ENCODE measurements at regions not wholly inside any gene's neighbourhood (a gene's known extent, or its start where the extent isn't known, plus 50 kb on each side); places are given as distances from the start of the nearest gene placed in this dataset.

DNA sequence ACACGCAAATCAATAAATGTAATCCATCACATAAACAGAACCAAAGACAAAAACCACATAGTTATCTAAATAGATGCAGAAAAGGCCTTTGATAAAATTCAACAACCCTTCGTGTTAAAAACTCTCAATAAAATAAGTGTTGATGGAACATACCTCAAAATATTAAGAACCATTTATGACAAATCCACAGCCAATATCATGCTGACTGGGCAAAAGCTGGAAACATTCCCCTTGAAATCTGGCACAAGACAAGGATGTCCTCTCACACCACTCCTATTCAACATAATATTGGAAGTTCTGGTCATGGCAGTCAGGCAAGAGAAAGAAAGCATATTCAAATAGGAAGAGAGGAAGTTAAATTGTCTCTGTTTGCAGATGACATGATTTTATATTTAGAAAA lies 1946.3 kb upstream of the CDH9 start:
- ATAC-seq (ENCODE audit: low read depth) (no peak), DNase-seq (ENCODE audit: low spot score) (no peak)
- Histone ChIP-seq H3K9me3 (ENCODE audit: severe bottlenecking) (no peaks in the 10 kb centered on the region), H3K27me3 (ENCODE audit: insufficient read depth, poor library complexity, severe bottlenecking) (no peaks in the 10 kb centered on the region), H3K4me1 (ENCODE audit: insufficient read depth, poor library complexity, severe bottlenecking) (no peaks in the 10 kb centered on the region), H3K36me3 (ENCODE audit: low read depth) (no peaks in the 10 kb centered on the region), H3K27ac (ENCODE audit: poor library complexity, severe bottlenecking) (no peak overlapping the region), H3K4me3 (ENCODE audit: severe bottlenecking) (no peak overlapping the region)
- TF ChIP-seq, protein P1, sequence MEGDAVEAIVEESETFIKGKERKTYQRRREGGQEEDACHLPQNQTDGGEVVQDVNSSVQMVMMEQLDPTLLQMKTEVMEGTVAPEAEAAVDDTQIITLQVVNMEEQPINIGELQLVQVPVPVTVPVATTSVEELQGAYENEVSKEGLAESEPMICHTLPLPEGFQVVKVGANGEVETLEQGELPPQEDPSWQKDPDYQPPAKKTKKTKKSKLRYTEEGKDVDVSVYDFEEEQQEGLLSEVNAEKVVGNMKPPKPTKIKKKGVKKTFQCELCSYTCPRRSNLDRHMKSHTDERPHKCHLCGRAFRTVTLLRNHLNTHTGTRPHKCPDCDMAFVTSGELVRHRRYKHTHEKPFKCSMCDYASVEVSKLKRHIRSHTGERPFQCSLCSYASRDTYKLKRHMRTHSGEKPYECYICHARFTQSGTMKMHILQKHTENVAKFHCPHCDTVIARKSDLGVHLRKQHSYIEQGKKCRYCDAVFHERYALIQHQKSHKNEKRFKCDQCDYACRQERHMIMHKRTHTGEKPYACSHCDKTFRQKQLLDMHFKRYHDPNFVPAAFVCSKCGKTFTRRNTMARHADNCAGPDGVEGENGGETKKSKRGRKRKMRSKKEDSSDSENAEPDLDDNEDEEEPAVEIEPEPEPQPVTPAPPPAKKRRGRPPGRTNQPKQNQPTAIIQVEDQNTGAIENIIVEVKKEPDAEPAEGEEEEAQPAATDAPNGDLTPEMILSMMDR (IDR thresholded peaks at IDR 0.05; ENCODE audit: poor library complexity, severe bottlenecking), result no peak

DNA sequence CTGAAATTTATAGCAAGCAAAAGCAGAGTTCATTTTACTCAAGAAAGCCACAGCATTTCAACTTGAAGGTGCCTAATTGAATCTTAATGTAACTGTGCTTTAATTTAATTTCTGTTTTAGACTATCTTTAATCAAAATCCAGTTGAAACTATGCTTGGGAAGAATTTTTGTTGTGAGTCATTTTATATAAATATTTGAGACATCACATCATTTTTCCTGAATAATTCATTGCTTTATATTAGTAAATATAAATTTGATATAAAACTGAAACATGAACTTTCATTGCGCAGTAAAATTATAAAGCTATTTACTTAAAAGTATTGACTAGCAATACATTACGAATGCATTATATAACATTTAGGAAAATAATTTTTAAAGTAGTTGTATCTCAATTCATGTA lies 1937.1 kb upstream of the CDH9 start:
- Histone ChIP-seq H3K27me3 (ENCODE audit: insufficient read depth, poor library complexity, severe bottlenecking) (no peaks in the 10 kb centered on the region), H3K27ac (ENCODE audit: poor library complexity, severe bottlenecking) (no peak overlapping the region), H3K36me3 (ENCODE audit: low read depth) (no peaks in the 10 kb centered on the region), H3K9me3 (ENCODE audit: severe bottlenecking) (no peaks in the 10 kb centered on the region), H3K4me1 (ENCODE audit: insufficient read depth, poor library complexity, severe bottlenecking) (no peaks in the 10 kb centered on the region), H3K4me3 (ENCODE audit: severe bottlenecking) (no peak overlapping the region)
- DNase-seq (ENCODE audit: low spot score), result no peak
- TF ChIP-seq, protein P1 (IDR thresholded peaks at IDR 0.05; ENCODE audit: poor library complexity, severe bottlenecking), result no peak
- ATAC-seq (ENCODE audit: low read depth), result no peak

DNA sequence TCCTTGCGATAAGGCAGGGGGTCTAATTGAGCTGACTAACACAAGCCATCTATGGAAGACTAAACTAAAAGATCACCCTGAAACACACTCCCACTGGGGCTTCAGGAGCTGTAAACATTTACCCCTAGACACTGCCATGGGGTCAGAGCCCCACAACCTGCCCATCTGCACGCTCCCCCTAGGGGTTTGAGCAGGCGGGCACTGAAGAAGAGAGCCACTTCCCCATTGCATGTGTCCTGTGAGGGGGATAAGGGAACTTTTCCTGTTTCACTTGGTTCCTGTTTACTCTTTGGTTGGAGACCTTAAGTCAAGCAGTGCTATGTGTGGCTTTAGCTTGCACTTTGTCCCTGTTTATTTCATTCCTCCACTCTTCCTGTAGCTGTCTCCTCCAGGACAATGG lies 1929.5 kb upstream of the CDH9 start:
- no peak for ATAC-seq (ENCODE audit: low read depth)
- DNase-seq (ENCODE audit: low spot score), result no peak
- Histone ChIP-seq H3K9me3 (ENCODE audit: severe bottlenecking) (no peaks in the 10 kb centered on the region), H3K27me3 (ENCODE audit: insufficient read depth, poor library complexity, severe bottlenecking) (no peaks in the 10 kb centered on the region), H3K4me1 (ENCODE audit: insufficient read depth, poor library complexity, severe bottlenecking) (no peaks in the 10 kb centered on the region), H3K36me3 (ENCODE audit: low read depth) (no peaks in the 10 kb centered on the region), H3K27ac (ENCODE audit: poor library complexity, severe bottlenecking) (no peak overlapping the region), H3K4me3 (ENCODE audit: severe bottlenecking) (no peak overlapping the region)
- TF ChIP-seq, protein P1 (IDR thresholded peaks at IDR 0.05; ENCODE audit: poor library complexity, severe bottlenecking), result no peak

DNA sequence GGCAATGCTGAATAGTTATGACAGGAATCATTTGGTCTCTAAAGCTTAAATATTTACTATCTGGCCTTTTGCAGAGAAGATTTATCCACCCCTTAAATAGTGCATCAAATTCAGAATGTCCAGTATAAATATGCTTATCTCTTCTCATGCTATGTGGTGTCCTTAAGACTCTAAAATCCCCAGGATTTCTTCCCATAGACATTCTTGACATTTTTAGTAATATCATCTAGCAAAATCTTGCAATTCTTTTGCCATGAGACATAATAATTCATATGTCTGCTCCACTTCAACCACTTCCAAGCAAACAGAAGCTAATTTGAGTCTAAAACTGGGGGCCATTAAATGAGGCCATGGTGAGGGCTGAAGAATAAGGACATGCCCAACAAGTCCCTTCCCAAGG lies 1923.4 kb upstream of the CDH9 start:
- DNase-seq (ENCODE audit: low spot score), result no peak
- H3K9me3 ChIP-seq (ENCODE audit: severe bottlenecking), result no peaks in the 10 kb centered on the region
- H3K36me3 ChIP-seq (ENCODE audit: low read depth), result no peaks in the 10 kb centered on the region
- H3K4me1 ChIP-seq (ENCODE audit: insufficient read depth, poor library complexity, severe bottlenecking), result no peaks in the 10 kb centered on the region
- no peak overlapping the region for H3K4me3 ChIP-seq (ENCODE audit: severe bottlenecking)
- H3K27me3 ChIP-seq (ENCODE audit: insufficient read depth, poor library complexity, severe bottlenecking), result no peaks in the 10 kb centered on the region
- no peak for ATAC-seq (ENCODE audit: low read depth)
- TF ChIP-seq, protein P1 (IDR thresholded peaks at IDR 0.05; ENCODE audit: poor library complexity, severe bottlenecking), result no peak
- no peak overlapping the region for H3K27ac ChIP-seq (ENCODE audit: poor library complexity, severe bottlenecking)

DNA sequence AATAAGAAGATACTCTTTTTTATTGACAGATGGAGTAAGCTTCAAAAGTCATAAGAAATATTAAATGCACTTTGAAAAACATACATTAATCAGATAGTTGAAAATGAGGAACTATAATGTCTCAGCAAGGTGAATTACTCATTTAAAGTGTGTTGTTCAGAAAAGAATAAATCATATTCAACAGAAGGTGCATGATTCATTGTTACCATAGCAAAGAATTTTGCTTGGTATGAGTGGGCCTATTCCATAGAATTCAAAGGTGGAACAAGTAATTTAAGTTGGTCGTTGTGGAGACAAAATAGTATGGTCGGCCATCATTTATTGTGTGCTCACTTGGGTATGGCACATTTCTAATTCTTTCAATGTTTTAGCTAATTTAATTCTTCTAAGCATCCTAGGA lies 1920.2 kb upstream of the CDH9 start:
- ATAC-seq (ENCODE audit: low read depth) (0 out of 3 replicates have a peak, but pooled peaks have one; percentile 52), DNase-seq (ENCODE audit: low spot score) (no peak)
- no peaks in the 10 kb centered on the region; the same call in 1 of the 2 replicates for H3K36me3 ChIP-seq (ENCODE audit: low read depth)
- no peak overlapping the region for H3K27ac ChIP-seq (ENCODE audit: poor library complexity, severe bottlenecking)
- H3K27me3 ChIP-seq (ENCODE audit: insufficient read depth, poor library complexity, severe bottlenecking), result no peaks in the 10 kb centered on the region
- TF ChIP-seq, protein P1 (IDR thresholded peaks at IDR 0.05; ENCODE audit: poor library complexity, severe bottlenecking), result no peak
- no peaks in the 10 kb centered on the region for H3K9me3 ChIP-seq (ENCODE audit: severe bottlenecking)
- H3K4me1 ChIP-seq (ENCODE audit: insufficient read depth, poor library complexity, severe bottlenecking), result peaks cover 12% of the 10 kb centered on the region
- no peak overlapping the region for H3K4me3 ChIP-seq (ENCODE audit: severe bottlenecking)
